ENCODE measurements at regions not wholly inside any gene's neighbourhood (a gene's known extent, or its start where the extent isn't known, plus 50 kb on each side); places are given as distances from the start of the nearest gene placed in this dataset.

GRCh38 chr9:115367780-115368525, 250.0 kb upstream of the TNC start:
- DNase-seq (ENCODE audit: low spot score), result no peak

DNA sequence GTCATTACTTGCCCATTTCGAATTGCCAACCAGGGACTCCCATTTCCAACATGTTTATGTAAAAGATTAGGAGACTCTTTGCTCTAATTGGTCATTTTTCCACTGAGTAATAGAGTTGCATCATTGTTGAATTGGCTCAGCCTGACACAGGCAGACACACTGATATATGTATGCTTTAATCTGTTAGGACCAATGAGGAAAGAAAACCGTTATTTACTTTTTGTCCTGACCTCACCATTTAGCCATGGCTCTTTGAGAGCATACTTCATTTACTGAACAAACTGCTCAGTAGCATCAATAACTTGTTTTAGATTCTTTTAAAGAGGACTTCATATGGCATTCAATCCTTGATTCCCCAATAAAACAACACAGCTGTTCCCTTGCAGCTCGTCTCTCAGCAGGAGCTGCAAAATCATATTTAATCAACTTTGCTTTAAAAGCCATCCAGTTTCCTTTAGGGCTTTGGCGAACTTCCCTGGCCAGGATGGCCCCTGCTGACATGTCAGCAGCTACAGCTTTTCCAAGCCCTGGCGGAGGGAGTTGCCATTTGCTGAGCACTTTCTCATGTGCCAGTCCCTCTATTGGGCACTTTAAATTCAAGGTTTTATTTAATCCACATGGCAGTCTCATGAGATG, 251.5 kb upstream of the TNC start:
- no peak for DNase-seq (ENCODE audit: low spot score)

GRCh38 chr9:115373000-115373709, 255.2 kb upstream of the TNC start:
- DNase-seq (ENCODE audit: low spot score), result no peak

- DNase-seq (ENCODE audit: low spot score), result no peak
Observed at GRCh38 chr9:115373710-115374045, 255.7 kb upstream of the TNC start.

- no peak for DNase-seq (ENCODE audit: low spot score)
Observed at GRCh38 chr9:115374724-115375268, 256.8 kb upstream of the TNC start.

- DNase-seq (ENCODE audit: low spot score), result no peak
Observed at GRCh38 chr9:115378241-115378640, 260.3 kb upstream of the TNC start.

DNA sequence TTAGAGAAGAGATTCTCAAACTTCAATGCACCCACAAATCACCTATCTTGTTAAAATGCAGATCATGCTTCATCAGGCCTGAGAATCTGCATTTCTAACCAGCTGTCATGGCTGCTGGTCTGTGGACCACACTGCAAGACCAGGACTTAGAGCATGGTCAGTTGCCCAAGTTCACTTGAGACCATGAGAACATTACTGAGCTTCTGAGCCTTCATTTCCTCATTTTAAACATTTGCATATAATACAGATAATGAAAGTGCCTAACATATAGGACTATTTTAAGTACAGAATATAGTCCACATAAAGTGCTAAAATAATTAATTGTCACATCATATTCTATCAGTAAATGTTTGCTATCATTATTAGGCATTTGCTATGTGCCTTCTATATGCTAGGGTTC, 260.8 kb upstream of the TNC start:
- no peak for DNase-seq (ENCODE audit: low spot score)

DNA sequence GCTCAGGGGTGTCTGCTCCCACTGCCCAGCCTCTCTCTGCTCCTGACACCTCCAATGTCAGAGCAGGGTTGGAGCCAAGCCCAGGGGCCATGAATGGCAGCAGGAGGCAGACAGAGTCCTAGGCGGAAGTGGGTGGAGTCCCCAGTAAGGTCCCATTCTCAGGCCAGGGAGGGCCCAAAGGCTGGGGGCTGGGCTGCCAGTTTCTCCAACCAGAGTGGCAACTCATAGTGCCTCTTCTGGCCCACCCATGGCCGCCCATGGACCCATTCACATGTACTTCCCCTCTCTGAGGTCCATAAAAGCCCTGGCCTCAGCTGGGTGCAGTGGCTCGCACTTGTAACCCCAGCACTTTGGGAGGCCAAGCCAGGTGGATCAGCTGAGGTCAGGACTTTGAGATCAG, 261.8 kb upstream of the TNC start:
- no peak for DNase-seq (ENCODE audit: low spot score)

DNA sequence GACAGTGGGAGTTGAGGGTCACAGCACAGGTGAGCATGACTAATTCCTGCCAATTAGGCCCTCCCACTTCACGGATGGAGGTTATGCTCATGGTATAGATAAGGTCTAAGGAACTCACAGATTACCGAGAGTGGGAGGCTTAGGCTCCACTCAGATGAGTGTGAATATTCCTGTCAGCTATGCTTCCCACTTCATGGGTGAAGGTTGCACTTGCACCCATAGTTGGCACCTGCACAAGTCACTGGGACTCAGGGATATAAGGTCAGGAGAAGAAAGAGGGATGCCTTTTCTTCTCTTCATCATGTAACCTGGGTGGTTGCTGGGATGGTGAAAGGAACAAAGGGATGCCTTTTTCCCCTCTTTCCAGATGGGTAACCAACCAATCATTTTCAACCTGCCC, 264.9 kb upstream of the TNC start:
- DNase-seq (ENCODE audit: low spot score), result no peak

DNA sequence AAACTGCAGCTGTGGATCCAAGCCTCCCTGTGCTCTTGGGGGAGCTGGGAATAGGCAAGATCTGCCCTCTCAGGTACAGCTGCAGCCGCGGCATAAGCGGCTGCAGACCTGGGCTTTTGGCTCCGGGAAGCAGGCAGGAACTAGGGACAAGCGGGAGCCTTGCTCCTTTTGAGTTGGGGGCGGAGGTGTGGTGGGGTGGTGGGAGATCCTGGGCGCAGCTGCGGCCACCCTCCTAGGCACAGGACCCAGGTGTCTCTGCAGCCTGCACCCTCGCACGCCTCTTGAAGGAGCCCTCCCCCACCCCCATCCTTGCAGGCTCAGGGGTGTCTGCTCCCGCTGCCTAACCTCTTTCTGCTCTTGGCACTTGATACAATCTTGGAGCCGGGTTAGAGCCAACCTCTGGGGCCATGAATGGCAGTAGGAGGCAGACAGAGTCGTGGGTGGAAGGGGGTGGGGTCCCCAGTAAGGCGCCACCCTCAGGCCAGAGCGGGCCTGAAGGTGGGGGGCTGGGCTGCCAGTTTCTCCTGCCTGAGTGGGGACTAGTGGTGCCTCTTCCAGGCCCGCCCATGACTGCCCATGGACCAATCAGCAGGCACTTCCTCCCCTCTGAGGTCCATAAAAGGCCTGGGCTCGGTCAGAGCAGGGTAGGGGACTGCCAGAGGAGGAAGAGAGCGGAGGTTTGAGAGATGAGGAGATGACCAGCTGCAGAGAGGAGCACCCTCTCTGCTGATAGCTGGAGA, 267.6 kb upstream of the TNC start:
- no peak for DNase-seq (ENCODE audit: low spot score)

DNA sequence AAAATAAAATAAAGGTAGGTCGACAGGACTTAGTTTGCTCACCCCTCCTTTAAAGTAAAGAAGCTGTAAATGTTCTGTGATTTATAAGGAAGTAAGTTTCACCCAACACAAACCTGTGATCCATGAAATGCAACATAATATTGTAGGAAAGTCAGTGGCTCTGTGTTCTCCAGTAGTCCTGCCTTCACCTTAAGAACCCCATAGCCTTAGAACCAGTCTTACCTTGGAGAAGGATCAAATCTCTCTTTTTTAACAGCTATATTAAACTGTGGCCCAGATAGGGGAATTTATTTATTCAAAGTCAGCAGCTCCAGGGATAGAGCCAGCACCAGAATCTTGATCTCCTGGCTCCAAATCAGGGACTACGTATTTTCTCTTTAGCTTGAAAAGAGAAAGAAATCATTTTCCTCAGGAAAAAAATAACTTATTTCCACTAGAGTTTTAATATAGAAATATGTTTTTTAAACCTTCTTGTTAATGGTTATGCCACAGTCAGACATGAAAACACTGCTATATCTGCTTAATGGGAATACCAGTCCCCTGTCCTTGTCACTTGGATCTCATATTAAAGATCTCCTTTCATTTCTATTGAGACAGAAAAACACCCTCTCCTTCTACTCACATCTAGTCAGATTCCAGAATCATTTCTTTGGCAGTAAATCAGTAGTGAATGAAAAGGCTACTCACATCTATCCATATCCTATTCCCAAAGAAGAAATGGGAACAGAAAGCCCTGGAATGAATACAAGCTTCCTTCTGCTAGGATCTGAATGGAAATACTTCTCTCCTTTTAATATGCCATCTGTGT, 269.2 kb upstream of the TNC start:
- DNase-seq (ENCODE audit: low spot score), result no peak

- no peak for DNase-seq (ENCODE audit: low spot score)
Observed at GRCh38 chr9:115391168-115391825, 273.3 kb upstream of the TNC start.

- no peak for DNase-seq (ENCODE audit: low spot score)
Observed at GRCh38 chr9:115393976-115394775, 276.2 kb upstream of the TNC start.

- no peak for DNase-seq (ENCODE audit: low spot score)
Observed at GRCh38 chr9:115395511-115396021, 277.6 kb upstream of the TNC start.

DNA sequence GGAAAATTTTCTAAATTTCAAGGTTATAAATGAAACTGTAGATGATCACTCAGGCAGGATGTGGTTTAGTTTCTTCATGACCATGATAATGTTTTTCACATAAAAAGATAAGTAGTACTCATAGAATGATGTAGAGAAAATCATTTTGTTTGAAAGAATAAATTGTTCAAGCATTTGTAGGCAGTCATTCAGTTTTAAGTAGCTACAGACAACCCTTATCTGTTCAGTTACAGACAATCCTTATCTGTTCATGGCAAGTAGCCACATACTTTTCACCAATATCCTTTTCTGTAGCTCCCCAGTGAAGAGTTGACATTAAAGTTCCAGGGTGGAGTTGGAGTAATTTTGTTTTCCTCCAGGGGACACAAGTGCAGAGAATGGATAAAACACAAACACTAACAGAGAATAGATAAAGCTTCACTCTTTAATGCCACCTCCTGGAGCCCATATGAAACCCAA, 278.1 kb upstream of the TNC start:
- no peak for DNase-seq (ENCODE audit: low spot score)

GRCh38 chr9:115397591-115398312, 279.8 kb upstream of the TNC start:
- DNase-seq (ENCODE audit: low spot score), result no peak

DNA sequence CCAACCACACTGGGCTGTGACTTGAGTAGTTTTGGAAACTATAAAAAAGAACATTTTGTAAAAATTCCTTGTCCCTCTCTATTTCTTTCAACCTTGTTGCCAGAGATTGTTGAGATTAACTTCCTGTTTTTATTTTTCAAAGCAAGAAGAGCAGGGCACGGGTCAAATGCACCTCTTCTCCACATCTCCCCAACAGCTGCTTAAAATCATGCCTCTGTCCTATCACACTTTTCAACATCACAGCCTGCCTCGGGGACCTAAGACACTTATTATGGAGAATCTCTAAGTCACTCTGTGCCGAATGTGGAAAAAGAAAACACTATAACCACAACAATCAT, 280.3 kb upstream of the TNC start:
- no peak for DNase-seq (ENCODE audit: low spot score)

DNA sequence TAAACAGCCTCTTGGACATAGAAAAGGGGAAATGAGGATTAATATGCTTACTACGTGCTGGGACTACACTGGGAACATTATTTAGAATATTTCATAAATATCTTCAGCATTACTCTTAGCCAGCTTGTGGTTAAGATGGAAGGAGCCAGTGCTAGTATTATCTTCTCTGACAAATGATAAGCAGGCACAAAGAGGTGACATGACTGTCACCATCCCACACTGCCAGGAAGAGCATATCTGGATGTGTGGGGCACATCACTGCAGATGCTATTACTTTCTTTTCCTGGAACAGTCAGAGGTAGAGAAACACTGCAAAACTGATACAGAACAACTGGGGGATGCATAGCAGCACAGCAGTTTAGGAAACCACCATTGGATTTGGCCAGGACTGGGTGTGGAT, 281.0 kb upstream of the TNC start:
- DNase-seq (ENCODE audit: low spot score), result no peak

DNA sequence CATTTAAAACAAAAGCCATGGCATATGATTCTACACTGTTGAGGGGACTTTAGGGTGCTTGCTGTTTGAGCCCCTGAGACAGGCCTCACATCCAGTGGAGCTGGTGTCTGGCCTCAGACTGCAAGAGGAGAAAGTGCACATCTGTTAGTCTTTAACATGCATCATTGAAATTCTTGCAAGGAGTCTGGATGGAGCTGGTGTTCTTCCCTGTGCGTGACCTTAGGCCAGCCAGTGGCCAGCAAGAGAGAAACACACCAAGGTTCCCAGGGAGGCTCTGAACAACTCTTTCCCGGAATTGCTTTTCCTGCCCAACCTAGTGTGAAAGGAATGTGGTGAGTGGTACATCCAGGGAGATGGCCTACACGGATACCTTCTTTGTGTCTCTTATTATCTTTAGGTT, 282.8 kb upstream of the TNC start:
- no peak for DNase-seq (ENCODE audit: low spot score)

Data from CD4-positive, alpha-beta T cell treated with Interleukin-2 at 100 ng/mL for 4 hours (primary cell).